GM18907 (cell line): ENCODE measurements at regions not wholly inside any gene's neighbourhood (a gene's known extent, or its start where the extent isn't known, plus 50 kb on each side); places are given as distances from the start of the nearest gene placed in this dataset.

Experiments
- ATAC-seq: cut with Tn5 transposase; IDR thresholded peaks from one replicate; pipeline ENCODE4 v1.9.1; 2021; ENCODE audit warnings: mild to moderate bottlenecking, moderate library complexity; ENCODE audit not compliant: unreplicated experiment

DNA sequence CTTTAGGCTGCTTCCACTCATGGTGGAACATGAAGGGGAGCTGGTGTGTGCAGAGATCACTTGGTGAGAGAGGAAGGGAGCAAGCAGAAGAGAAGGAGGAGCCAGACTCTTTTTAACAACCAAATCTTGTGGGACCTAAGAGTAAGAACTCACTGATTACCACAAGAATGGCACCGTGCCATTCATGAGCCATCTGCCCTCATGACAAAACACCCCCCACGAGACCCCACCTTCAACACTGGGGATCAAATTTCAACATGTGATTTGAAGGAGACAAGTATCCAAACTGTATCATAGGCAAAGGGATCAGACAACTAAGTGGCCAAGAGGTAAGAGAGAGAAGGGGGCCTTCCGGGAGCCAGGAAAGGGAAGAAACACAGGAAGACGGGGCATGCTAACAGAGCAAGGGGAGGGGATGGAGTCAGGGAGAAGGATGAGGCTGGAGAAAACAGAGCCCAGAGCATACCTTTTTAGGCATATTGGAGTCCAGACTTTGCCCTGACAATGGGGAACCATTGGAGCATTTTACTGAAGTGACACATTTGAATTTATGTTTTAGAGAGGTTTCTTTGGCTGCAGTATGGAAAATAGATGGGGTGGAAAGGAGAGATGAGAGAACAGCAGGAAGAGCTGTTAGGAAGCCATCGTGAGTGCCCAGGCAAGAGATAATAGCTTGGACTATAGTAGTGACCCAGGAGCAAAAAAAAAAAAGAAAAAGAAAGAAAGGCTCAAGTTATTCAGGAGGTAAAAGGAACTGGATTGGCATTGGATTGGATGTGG lies 204.4 kb upstream of the NUDT4 start:
- ATAC-seq: no peak

DNA sequence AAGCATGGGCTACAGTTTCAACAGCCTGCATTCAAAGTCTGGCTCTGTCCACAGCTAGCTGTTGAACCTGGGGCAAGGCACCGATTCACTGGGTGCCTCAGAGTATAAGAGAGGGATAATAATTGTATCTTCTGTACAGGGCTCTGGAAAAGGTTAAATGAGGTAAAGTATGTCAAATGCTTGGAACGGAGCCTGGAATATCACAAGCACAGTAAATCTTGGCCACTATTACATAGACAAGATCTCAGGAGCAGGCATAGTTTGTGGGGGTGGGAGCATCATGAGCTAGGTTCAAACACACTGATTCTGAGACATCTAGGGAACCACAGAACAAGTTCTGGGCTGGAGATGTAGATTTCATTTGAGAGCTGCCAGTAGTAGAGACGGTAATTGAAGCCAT lies 203.7 kb upstream of the NUDT4 start:
- no peak for ATAC-seq

DNA sequence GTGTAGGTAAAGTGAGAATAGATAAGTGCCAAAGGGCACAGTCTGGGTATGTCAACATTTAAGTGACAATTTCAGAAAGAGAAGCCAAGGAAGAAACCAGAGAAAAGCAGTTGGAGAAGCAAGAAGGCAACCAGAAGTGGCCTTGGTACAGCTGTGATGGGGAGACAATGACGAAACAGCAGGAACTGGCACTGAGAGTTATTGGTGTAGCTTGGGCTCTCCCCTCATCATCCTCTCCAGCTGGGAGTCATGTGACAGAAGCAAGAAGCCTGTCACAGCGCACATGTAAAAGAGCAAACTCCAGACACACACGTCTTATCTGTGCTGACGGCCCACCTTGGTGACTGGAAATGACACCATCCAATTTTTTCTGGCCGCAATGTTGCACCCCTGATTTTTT lies 203.3 kb upstream of the NUDT4 start:
- ATAC-seq: no peak

DNA sequence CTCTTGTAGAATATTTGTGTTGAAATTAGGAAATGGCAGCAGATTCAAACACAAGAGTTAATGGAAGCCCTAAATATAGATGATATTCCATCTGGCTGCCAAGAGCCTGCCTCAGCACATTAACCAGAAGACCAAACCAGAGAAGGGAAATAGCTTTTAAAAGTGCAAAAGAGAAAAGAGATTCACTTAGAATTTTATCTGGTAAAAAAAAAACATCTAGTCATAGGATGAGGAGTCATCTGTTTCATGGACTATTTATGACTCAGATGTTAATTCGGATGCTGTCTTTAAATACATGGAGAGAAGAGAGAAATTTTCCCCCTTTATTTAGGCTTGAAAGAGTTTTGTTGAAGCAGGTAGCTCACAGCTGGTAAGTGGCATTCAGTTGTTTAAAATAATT lies 201.6 kb upstream of the NUDT4 start:
- no peak for ATAC-seq

DNA sequence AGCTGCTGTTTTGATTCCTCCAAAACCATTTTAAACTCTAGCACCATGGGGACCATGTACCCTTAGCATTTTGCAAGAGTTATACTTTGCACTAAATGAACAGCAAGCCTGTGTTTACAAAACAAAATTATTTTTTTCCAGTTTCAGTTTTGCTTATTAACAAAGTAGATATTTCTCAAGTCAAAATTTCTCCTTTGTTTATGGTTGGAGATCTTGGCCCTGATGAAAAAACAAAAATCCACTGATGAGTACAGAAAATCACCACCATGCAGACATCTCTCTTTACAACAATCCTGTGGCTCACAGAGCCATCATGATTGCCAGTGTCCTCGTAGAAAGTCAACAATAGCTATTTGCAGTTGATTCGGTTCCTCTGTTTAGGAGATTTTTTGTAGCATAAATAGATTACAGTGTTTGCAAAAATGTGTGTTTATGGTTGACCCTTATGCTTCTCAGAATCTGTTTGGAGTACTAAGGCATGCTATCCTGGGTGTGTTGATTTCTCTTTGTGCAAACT lies 201.1 kb upstream of the NUDT4 start:
- no peak for ATAC-seq

DNA sequence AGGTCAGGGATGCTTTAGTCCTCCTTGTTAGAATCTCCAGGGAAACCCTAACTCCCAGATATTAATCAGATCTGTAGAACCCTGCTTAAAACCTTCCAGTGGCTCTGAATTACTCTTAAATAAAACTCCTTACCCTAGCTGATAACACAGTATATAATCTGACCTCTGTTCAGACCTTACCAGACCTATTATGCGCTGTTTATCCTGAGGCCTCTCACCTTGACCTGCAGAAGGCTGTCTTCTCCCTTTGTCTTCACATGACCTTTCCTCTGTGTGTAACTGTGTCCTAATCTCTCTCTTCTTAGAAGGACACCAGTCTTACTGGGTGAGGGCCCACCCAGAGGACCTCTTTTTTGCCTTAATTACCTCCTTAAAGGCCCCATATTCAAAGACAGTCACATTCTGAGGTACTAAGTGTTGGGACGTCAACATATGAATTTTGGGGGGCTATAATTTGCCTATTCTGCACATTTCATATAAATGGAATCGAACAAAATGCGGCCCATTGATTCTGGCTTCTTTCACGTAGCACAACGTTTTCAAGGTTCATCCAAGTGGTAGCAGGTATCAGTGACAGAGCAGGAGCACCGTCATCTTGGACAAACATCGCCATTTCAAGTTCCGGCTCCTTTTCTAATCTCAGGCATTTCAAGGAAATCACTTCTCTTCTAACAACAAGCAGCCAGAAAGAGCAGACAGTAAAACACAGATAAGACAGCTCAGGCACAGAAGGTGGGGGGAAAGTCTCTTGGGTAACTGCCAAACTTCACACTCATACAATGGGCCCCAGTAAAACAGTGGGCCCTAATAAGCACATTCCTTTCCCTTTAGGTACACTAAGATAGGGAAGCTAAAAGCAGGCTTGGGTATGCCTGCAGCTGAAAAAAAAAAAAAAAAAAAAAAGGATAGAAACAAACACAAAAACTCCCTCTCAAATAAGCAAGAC lies 200.2 kb upstream of the NUDT4 start:
- no peak for ATAC-seq

DNA sequence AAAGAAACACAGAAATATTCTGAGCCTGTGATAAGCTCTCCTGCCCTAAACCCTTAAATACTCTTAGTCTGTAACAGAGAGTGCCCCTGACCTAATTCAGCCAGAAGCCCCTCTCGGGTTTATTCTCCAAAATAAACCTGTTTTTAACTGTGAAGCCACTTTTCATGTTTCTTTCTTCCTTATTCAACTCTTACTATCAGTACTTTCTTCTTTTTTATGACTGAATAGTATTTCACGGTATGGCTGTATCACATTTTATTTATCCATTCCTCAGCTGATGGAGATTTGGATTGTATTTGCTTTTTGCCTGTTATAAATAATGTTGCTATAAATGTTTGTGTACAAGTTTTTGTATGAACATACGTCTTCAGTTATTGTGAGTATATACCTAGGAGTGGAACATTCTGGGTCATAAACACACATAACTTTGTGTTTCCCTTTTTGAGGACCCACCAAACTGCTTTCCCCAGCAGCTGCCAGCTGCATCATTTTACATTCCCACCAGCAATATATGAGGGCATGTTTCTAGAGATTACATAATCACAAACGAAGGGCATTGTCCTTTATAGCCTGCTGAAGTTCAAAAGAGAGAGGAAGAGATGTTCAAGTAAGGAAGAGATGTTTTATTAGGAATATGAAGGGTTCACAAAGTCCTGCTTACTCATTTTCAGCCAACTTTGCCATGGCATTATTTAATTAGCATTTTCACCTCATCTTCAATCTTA lies 199.4 kb upstream of the NUDT4 start:
- ATAC-seq: no peak

DNA sequence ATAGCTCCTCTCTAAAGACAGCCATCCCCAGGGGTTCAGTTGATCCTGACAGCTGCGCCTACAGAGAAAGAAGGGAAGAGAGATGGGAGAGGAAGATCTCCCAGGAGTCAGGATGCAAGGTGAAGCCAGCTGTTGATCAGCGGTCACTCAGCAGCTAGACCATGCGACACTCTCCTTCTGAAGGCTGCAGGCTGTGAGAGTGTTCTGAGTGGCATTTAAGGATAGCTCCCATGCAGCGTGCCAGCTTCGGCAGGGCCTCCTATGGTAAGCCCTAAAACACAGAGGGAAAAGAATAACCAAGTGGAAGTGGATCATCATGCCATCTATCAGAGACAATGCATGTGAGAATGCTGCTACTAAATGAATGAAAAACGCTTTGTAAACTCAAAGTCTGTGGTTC lies 197.9 kb upstream of the NUDT4 start:
- no peak for ATAC-seq

DNA sequence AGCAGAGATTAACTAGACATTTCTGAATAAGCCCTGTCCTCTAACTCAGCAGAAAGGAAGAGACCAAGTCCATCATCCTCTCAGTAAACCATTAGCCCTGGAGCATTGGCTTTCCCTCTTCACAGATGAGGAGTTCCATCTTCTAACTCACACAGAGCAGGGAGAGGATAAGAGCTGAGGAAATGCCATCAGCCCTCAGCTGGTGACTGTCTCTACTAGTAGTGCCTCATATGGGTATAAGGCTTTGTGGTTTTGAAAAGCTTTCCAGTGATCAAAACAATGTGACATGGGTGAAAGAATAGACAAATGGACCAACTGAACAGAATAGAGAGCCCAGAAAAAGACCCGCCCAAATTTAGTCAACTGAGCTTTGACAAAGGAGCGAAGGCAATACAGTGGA lies 197.2 kb upstream of the NUDT4 start:
- no peak for ATAC-seq

DNA sequence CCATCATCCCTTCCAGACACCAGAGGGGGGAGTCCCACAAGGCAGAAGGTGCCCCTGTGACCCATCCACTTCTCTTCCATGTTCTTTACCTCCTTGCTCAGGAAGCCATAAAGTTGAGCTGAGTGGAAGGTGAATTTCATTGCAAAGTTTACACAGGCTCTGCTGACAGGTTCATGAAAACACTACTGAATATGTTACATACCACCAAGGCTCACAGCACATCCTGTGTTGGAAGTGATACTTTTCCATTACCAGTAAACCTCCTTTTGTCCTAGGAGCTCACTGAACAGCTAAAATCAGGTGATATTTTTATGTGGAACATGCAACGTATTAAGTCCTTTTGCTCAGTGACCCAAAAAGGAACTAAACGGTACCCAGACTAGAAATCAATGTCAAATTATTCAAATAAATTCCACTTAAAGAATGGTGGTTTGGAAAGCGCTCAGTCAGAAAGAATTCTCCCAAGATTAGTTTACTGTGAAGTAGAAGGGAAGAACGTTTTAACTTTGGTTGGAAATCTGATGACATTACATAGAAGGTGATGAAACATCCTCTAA lies 196.2 kb upstream of the NUDT4 start:
- no peak for ATAC-seq

DNA sequence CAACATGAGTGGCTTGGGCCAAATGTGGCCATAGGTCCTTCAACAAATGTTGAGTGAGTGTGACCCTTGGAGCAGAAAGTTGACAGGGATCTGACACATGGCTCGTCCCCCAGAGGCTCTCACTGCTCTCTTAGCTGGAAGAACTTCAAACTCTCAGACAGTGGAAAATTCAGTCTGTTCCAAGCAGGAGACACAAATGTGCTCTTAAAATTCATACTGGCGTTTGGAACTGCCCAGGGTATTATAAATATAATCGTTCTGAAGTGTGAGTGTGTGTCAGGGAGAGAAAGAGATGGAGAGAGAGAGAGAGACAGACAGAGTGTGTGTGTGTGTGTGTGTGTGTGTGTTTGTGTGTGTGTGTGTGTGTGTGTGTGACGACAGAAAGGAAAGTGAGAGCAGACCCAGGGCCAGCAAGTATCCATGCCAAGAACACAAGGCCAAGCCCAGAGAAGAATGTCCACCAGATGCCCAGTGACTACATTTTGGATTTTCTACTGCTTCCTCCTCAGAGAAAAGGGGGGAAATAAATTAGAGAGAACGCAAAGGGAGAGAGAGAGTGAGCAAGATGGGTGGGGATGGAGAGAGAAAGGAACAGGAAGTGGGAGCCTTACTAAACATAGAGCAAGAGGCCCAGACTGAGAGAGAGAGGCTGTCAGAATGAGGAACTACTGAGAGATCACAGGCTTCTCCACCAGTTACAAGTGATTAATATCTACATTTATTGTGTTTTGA lies 193.6 kb upstream of the NUDT4 start:
- ATAC-seq: peak; percentile 89

DNA sequence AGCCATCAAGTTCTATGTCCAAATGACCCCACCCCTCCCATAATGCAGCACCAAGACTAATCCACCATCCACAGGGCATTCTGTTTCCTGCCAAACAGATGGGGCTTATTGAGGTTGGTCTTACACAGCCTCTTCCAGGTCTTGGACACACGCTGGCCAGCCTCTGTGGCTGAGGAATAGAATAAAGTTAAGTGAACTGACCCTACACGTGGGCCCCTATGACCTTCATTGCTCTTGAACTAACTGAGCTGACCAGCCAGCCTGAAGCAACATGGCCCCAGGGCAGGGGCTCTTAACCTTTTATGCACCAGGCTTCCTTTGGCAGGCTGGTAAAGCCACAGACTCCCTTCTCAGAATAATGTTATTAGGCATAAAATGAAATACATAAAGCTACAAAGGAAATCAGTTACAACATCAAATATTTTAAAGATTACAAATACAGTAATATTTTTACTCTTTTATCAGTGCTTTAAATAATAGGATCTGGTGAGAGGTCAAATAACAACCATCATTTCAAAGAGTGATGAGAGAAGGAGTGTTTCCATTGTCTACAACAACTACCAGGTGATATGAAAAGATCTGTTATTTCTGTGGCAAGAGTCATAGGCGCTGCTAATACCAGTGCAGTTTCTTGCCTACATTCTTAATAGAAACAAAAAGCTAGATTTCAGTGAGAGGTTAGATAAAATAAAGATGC lies 192.9 kb upstream of the NUDT4 start:
- peak; percentile 10 for ATAC-seq

DNA sequence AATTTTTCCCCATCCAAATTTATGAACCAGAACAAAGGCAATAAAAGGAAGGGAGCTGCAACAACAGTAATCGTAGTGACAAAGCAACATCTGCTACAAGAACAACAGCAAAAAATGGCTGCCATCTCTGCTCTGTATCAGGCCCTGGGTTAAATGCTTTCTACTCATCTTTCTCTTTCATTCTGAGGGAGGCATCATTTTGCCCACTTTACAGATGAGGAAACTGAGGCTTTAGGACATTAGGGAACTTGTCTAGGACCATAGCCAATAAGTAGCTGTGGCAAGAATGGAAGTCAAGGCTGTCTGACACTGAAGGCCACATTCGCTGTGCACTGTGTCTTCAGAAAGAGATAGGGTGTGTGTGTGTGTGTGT lies 192.4 kb upstream of the NUDT4 start:
- ATAC-seq: no peak

DNA sequence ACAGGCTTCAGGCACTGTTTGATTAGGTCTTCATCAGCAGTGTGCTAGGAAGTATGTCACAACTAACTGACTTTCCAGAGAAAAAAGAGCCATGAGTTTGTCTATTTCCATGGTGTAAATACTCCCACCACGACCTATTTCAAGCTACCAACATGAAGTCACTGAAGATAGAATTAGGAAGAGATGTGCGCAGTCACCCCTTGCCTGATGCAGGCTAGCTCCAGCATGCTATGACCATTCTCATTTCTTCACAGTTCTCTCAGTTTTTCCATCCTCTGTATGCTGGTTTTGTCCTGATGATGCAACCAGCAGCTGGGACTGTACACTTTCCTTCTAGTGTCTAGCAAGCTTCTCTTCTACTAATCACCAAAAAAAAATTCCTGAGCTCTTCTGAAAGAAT lies 191.6 kb upstream of the NUDT4 start:
- no peak for ATAC-seq

DNA sequence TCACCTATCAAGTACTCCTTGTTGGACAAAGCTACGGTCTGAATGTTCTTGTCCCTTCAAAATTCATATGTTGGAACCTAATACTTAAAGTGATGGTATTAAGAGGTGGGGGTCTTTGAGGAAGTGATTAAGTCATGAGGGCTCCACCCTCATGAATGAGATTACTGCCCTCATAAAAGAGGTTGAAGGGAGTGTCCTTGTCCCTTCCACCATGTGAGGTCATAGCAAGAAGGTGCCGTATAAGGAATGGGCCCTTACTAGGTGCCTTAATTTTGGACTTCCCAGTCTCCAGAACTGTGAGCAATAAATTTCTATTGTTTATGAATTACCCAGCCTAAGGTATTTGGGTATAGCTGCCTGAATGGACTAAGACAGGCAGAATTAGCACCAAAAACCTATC lies 191.1 kb upstream of the NUDT4 start:
- ATAC-seq: no peak

DNA sequence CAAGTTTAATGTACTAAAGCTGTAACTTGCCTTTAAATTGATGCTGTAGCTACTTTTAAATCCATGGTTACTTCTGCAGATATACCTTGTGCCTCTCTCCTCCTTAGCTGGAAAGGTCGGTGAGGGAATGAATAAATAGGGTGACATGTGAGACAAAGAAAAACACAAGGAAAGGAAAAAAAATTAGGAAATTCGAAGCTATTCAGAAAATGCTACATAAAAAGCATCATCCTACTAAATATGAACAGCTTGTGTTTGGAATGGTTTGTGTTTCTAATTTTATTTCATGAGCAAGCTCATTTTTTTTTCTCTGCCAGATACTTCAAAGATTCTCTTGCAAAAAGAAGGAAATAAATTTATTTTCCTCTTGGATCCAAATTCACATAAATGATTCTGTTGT lies 186.3 kb upstream of the NUDT4 start:
- no peak for ATAC-seq

DNA sequence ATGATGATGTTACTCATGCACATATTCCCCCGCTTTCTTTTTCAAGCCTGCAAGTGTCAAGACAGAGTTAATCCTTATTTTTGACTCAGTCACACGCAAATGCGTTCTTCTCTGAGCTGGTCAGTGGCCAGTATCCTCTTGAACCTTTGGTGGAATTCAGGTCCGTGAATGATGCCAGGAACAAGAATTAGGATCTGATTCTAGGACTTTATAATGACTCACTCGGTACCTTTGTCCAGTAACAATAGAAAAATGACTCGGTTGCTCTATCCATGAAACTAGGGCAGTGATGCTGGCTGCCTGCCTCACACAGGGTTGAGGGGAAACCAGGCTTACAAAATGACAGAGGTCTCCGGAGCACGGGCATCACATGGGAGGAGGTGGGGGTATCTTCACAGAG lies 185.8 kb upstream of the NUDT4 start:
- no peak for ATAC-seq

DNA sequence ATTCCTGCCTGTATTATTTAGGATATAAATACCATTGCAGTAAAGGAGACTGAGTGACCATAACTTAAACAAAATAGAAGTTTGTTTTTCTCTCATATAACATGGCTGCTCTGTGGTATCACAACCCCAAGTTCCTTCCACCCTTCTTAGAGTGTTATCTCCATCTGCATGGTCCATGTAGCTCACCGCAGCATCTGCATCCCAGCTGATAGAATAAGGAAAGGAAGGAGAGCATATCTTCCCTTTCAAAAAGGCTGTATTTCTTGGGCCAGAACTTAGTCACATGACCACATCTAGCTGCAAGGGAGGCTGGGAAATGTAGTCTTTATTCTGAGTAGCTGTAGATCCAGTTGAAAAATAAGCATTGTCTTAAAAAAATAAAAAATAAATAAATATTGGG lies 184.8 kb upstream of the NUDT4 start:
- no peak for ATAC-seq

DNA sequence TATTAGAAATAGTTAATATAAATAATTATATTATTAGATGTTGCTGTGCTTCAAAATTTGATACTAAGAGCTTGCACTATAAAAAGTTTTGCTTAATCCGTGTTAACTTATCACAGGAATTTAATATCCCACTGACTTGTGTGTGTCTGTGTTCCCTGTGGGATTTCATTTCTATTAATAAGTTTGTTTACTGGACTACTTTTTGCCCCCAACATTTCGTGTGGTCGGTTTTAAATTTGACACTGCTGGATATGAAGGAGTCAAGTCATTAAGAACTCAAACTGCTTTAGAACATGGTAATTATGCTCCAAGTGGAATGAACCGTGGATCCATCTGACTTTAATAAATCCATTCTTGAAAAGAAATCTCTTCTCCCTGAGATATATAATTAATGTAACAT lies 182.2 kb upstream of the NUDT4 start:
- no peak for ATAC-seq

DNA sequence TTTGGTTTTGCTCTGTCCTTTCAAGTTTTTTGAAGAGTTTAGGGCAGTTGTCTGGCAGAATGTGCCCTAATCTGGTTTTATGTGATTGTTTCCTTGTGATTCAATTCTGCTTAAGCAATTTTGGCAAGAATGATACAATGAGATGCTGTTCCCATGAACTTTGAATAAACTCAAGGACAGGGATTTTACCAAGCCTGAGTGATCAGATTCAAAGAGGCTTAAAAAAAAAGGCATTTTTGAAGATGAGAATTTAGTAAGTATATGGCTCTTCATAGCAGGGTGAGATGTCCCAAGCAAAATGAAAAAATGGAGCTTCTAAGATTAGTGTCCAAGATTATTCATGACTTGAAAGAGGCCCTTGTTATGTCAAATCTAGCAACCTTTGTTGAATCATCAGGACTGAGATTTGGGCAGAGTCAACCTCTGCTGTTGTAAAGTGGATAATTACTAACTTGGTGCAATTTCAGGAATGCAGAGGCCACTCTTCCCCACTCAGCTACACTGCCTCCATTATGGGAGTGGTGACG lies 180.6 kb upstream of the NUDT4 start:
- ATAC-seq: no peak
